WTC11 (cell line): ENCODE measurements at regions not wholly inside any gene's neighbourhood (a gene's known extent, or its start where the extent isn't known, plus 50 kb on each side); places are given as distances from the start of the nearest gene placed in this dataset.

ENCODE experiments used
- CREM ChIP-seq: sonication (generic); formaldehyde crosslinking; IDR thresholded peaks from 2 replicates; pipeline ENCODE4 v1.8.1; 2022; ENCODE audit warnings: mild to moderate bottlenecking, missing genetic modification reagents, moderate library complexity
- CTCF ChIP-seq: fragments of 200-600 bp; IDR thresholded peaks from 2 replicates; pipeline ENCODE4 v1.8.0; 2022; ENCODE audit warnings: antibody characterized with exemption
- ESRRA ChIP-seq: sonication (generic); formaldehyde crosslinking; IDR thresholded peaks from 2 replicates; pipeline ENCODE4 v1.8.1; 2022; ENCODE audit warnings: mild to moderate bottlenecking, missing genetic modification reagents, borderline replicate concordance
- JUN ChIP-seq: sonication (generic); formaldehyde crosslinking; IDR thresholded peaks from 2 replicates; pipeline ENCODE4 v1.8.0; 2023; ENCODE audit warnings: mild to moderate bottlenecking, missing genetic modification reagents
- MAX ChIP-seq: sonication (generic); formaldehyde crosslinking; IDR thresholded peaks from 2 replicates; pipeline ENCODE4 v1.8.0; 2022; ENCODE audit warnings: mild to moderate bottlenecking, missing genetic modification reagents
- SP1 ChIP-seq: sonication (generic); formaldehyde crosslinking; conservative IDR thresholded peaks from 2 replicates; pipeline ENCODE4 v1.8.1; 2022; ENCODE audit warnings: missing genetic modification reagents
- TEAD4 ChIP-seq: sonication (generic); formaldehyde crosslinking; IDR thresholded peaks from 2 replicates; pipeline ENCODE4 v1.8.0; 2022; ENCODE audit warnings: mild to moderate bottlenecking, missing genetic modification reagents
- TF ChIP-seq, protein P1 (sequence below): fragments of 250-450 bp; sonication (Bioruptor Pico); IDR thresholded peaks from 2 replicates; pipeline ENCODE4 v1.8.0; 2021; ENCODE audit warnings: mild to moderate bottlenecking
- TF ChIP-seq, protein P2 (sequence below): sonication (generic); formaldehyde crosslinking; conservative IDR thresholded peaks from 2 replicates; pipeline ENCODE4 v1.8.1; 2023; ENCODE audit warnings: mild to moderate bottlenecking, low read depth, missing genetic modification reagents, moderate library complexity

- TF ChIP-seq, protein P1, sequence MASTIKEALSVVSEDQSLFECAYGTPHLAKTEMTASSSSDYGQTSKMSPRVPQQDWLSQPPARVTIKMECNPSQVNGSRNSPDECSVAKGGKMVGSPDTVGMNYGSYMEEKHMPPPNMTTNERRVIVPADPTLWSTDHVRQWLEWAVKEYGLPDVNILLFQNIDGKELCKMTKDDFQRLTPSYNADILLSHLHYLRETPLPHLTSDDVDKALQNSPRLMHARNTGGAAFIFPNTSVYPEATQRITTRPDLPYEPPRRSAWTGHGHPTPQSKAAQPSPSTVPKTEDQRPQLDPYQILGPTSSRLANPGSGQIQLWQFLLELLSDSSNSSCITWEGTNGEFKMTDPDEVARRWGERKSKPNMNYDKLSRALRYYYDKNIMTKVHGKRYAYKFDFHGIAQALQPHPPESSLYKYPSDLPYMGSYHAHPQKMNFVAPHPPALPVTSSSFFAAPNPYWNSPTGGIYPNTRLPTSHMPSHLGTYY (CRISPR knock-in tag), result no peak
- TF ChIP-seq CTCF (no peak), JUN (no peak), SP1 (no peak), CREM (no peak), ESRRA (CRISPR knock-in tag) (no peak), MAX (CRISPR knock-in tag) (no peak), TEAD4 (CRISPR knock-in tag) (no peak)
- TF ChIP-seq, protein P2, sequence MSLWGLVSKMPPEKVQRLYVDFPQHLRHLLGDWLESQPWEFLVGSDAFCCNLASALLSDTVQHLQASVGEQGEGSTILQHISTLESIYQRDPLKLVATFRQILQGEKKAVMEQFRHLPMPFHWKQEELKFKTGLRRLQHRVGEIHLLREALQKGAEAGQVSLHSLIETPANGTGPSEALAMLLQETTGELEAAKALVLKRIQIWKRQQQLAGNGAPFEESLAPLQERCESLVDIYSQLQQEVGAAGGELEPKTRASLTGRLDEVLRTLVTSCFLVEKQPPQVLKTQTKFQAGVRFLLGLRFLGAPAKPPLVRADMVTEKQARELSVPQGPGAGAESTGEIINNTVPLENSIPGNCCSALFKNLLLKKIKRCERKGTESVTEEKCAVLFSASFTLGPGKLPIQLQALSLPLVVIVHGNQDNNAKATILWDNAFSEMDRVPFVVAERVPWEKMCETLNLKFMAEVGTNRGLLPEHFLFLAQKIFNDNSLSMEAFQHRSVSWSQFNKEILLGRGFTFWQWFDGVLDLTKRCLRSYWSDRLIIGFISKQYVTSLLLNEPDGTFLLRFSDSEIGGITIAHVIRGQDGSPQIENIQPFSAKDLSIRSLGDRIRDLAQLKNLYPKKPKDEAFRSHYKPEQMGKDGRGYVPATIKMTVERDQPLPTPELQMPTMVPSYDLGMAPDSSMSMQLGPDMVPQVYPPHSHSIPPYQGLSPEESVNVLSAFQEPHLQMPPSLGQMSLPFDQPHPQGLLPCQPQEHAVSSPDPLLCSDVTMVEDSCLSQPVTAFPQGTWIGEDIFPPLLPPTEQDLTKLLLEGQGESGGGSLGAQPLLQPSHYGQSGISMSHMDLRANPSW (CRISPR knock-in tag), result no peak
These were observed 119.4 kb upstream of the GLI2 start for GRCh38 chr2:120616261-120616660.
